DOHH2 (cell line): ENCODE measurements at regions not wholly inside any gene's neighbourhood (a gene's known extent, or its start where the extent isn't known, plus 50 kb on each side); places are given as distances from the start of the nearest gene placed in this dataset.

Experiments used
- H3F3A ChIP-seq: fragments of 200-600 bp; sonication (generic), shearing (Covaris generic); 2 replicates; pipeline ENCODE4 v1.6.0; 2016; ENCODE audit warnings: antibody characterized with exemption, mild to moderate bottlenecking; ENCODE audit not compliant: control insufficient read depth, insufficient read depth
- H3K27ac ChIP-seq: fragments of 200-600 bp; sonication (generic); 2 replicates; pipeline ENCODE4 v1.5.1; 2014; ENCODE audit warnings: low read depth, mild to moderate bottlenecking, low read length, moderate library complexity
- H3K27me3 ChIP-seq: fragments of 200-600 bp; sonication (generic); 2 replicates; pipeline ENCODE4 v1.6.1; 2014; ENCODE audit warnings: mild to moderate bottlenecking, low read length, mixed read lengths; ENCODE audit not compliant: control insufficient read depth
- H3K36me3 ChIP-seq: fragments of 200-600 bp; sonication (generic); 2 replicates; pipeline ENCODE4 v1.6.1; 2014; ENCODE audit warnings: mild to moderate bottlenecking, low read length, moderate library complexity, mixed read lengths; ENCODE audit not compliant: control insufficient read depth
- H3K4me1 ChIP-seq: fragments of 200-600 bp; sonication (generic); 2 replicates; pipeline ENCODE4 v1.6.1; 2014; ENCODE audit warnings: mild to moderate bottlenecking, low read length, mixed read lengths; ENCODE audit not compliant: control insufficient read depth
- H3K4me2 ChIP-seq: fragments of 200-600 bp; sonication (generic); 2 replicates; pipeline ENCODE4 v1.6.0; 2014; ENCODE audit warnings: mild to moderate bottlenecking, low read length, moderate library complexity
- H3K4me3 ChIP-seq: fragments of 200-600 bp; sonication (generic); 2 replicates; pipeline ENCODE4 v1.5.1; 2014; ENCODE audit warnings: mild to moderate bottlenecking, low read length, mixed read lengths
- H3K79me2 ChIP-seq: fragments of 200-600 bp; sonication (generic); 2 replicates; pipeline ENCODE4 v1.6.1; 2014; ENCODE audit warnings: mild to moderate bottlenecking, low read length, mixed read lengths; ENCODE audit not compliant: control insufficient read depth
- H3K9me2 ChIP-seq: fragments of 200-600 bp; sonication (generic); replicated peaks from 2 replicates; pipeline ENCODE4 v1.6.1; 2014; ENCODE audit warnings: mild to moderate bottlenecking, low read length, mixed read lengths; ENCODE audit not compliant: control insufficient read depth
- H3K9me3 ChIP-seq: fragments of 200-600 bp; sonication (generic); 2 replicates; pipeline ENCODE4 v1.6.1; 2014; ENCODE audit warnings: antibody characterized with exemption, low read length, mixed read lengths; ENCODE audit not compliant: control insufficient read depth, insufficient read depth
- H4K20me1 ChIP-seq: fragments of 200-600 bp; sonication (generic); 2 replicates; pipeline ENCODE4 v1.6.0; 2014; ENCODE audit warnings: low read depth, mild to moderate bottlenecking, antibody characterized with exemption, low read length, moderate library complexity; ENCODE audit not compliant: control insufficient read depth, insufficient read depth
- CTCF ChIP-seq: fragments of 200-600 bp; sonication (generic); IDR thresholded peaks from one replicate; pipeline ENCODE4 v1.5.1; 2014; ENCODE audit warnings: antibody characterized with exemption, mild to moderate bottlenecking, low read depth, low read length; ENCODE audit not compliant: poor library complexity, severe bottlenecking
- EZH2phosphoT487 ChIP-seq: fragments of 200-600 bp; sonication (generic); IDR thresholded peaks from 2 replicates; pipeline ENCODE4 v1.6.1; 2017; ENCODE audit warnings: borderline replicate concordance, mild to moderate bottlenecking, antibody characterized with exemption, low read length, moderate library complexity, mixed read lengths

DNA sequence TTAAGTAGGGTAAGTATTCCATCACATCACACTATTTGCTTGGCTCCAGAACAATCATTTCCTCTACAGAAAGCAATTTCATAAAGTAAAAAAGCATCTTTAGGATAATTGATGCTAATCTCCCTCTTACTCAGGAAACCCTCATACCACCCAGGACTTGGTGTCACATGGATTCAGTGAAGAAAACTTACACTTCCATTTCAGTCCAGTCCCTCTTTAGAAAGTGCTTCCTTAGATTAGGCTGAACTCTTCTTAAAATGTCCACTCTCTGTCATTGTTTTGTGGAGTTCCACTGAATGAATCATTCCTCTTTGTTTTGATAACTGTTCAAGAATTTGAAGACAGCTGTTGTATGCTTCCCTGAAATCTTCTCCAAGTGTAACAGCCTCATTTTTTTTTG is 144.0 kb upstream of the ZNF462 start:
- Histone ChIP-seq H3F3A (no peaks in the 10 kb centered on the region), H3K27ac (no peak overlapping the region), H3K9me2 (no peaks in the 10 kb centered on the region), H3K27me3 (no peaks in the 10 kb centered on the region), H4K20me1 (no peaks in the 10 kb centered on the region), H3K36me3 (no peaks in the 10 kb centered on the region), H3K79me2 (no peaks in the 10 kb centered on the region), H3K4me2 (no peak overlapping the region), H3K4me1 (no peaks in the 10 kb centered on the region), H3K4me3 (no peak overlapping the region), H3K9me3 (0 out of 2 replicates have a peak, but pooled peaks cover 3% of the 10 kb centered on the region)
- TF ChIP-seq EZH2phosphoT487: no peak
- TF ChIP-seq CTCF: no peak

GRCh38 chr9:106722051-106722753 is 140.8 kb upstream of the ZNF462 start:
- TF ChIP-seq CTCF: no peak
- no peak for TF ChIP-seq EZH2phosphoT487
- Histone ChIP-seq H3K27ac (no peak overlapping the region), H3K36me3 (no peaks in the 10 kb centered on the region), H3K9me2 (no peaks in the 10 kb centered on the region), H3K4me3 (no peak overlapping the region), H3F3A (no peaks in the 10 kb centered on the region), H3K79me2 (no peaks in the 10 kb centered on the region), H3K4me1 (no peaks in the 10 kb centered on the region), H3K9me3 (0 out of 2 replicates have a peak, but pooled peaks cover 3% of the 10 kb centered on the region), H3K4me2 (no peak overlapping the region), H3K27me3 (no peaks in the 10 kb centered on the region), H4K20me1 (no peaks in the 10 kb centered on the region)

GRCh38 chr9:106723926-106724325 is 139.0 kb upstream of the ZNF462 start:
- Histone ChIP-seq H3K9me3 (0 out of 2 replicates have a peak, but pooled peaks cover 3% of the 10 kb centered on the region), H3K4me1 (no peaks in the 10 kb centered on the region), H3F3A (no peaks in the 10 kb centered on the region), H3K79me2 (no peaks in the 10 kb centered on the region), H3K9me2 (no peaks in the 10 kb centered on the region), H4K20me1 (no peaks in the 10 kb centered on the region), H3K36me3 (no peaks in the 10 kb centered on the region), H3K27ac (no peak overlapping the region), H3K27me3 (no peaks in the 10 kb centered on the region), H3K4me2 (no peak overlapping the region), H3K4me3 (no peak overlapping the region)
- no peak for TF ChIP-seq EZH2phosphoT487
- no peak for TF ChIP-seq CTCF
